Fibroblast of pulmonary artery (primary cell): ENCODE measurements at regions not wholly inside any gene's neighbourhood (a gene's known extent, or its start where the extent isn't known, plus 50 kb on each side); places are given as distances from the start of the nearest gene placed in this dataset.

Source experiments
- DNase-seq: peaks from one replicate; pipeline ENCODE4 v3.0.0-alpha.2; 2010; ENCODE audit warnings: low read depth
- H3K4me3 ChIP-seq: replicated peaks from 2 replicates; pipeline ENCODE4 v1.5.1; 2011; ENCODE audit warnings: low read depth, mild to moderate bottlenecking, control low read depth, low read length, moderate library complexity
- CTCF ChIP-seq: IDR thresholded peaks from 2 replicates; pipeline ENCODE4 v1.5.1; 2011; ENCODE audit warnings: mild to moderate bottlenecking, control low read depth, low read length, inconsistent platforms; ENCODE audit errors: missing control alignments

GRCh38 chr5:119878712-119879111, 249.4 kb downstream of the FAM170A start:
- DNase-seq, result no peak
- H3K4me3 ChIP-seq, result no peak overlapping the region
- TF ChIP-seq CTCF, result no peak

- no peak overlapping the region for H3K4me3 ChIP-seq
- DNase-seq, result no peak
- TF ChIP-seq CTCF, result no peak
These were observed 250.1 kb downstream of the FAM170A start for GRCh38 chr5:119879446-119879845.

- no peak for DNase-seq
- TF ChIP-seq CTCF, result no peak
- H3K4me3 ChIP-seq, result no peak overlapping the region
These were observed 265.7 kb downstream of the FAM170A start for GRCh38 chr5:119895066-119895465.

- DNase-seq, result no peak
- TF ChIP-seq CTCF, result no peak
- H3K4me3 ChIP-seq, result no peak overlapping the region
These were observed 267.6 kb downstream of the FAM170A start for GRCh38 chr5:119896826-119897536.

- no peak for TF ChIP-seq CTCF
- no peak overlapping the region for H3K4me3 ChIP-seq
- no peak for DNase-seq
These were observed 268.4 kb downstream of the FAM170A start for GRCh38 chr5:119897537-119898370.

- no peak overlapping the region for H3K4me3 ChIP-seq
- TF ChIP-seq CTCF, result no peak
- no peak for DNase-seq
These were observed 270.6 kb downstream of the FAM170A start for GRCh38 chr5:119899981-119900380.
